ENCODE measurements at regions not wholly inside any gene's neighbourhood (a gene's known extent, or its start where the extent isn't known, plus 50 kb on each side); places are given as distances from the start of the nearest gene placed in this dataset.

- H3K4me3 ChIP-seq: no peak overlapping the region
- H3K4me1 ChIP-seq: no peaks in the 10 kb centered on the region
- H3K36me3 ChIP-seq: no peaks in the 10 kb centered on the region
- H3K27ac ChIP-seq: no peak overlapping the region
- no peak for DNase-seq
- H3K9me3 ChIP-seq: no peaks in the 10 kb centered on the region
- H3K27me3 ChIP-seq: no peaks in the 10 kb centered on the region
- intact Hi-C loops (cut with DNase I): no loop called here
- no peak overlapping the region for H3K9ac ChIP-seq (ENCODE audit: low read depth in 2 of 2, low read length in 2 of 2)
- TF ChIP-seq CTCF (IDR thresholded peaks at IDR 0.05): no peak
These were observed 371.2 kb upstream of the ROBO2 start for GRCh38 chr3:76668653-76669052.

GRCh38 chr3:76669322-76669721 is 370.6 kb upstream of the ROBO2 start:
- Histone ChIP-seq H3K9me3 (no peaks in the 10 kb centered on the region), H3K36me3 (no peaks in the 10 kb centered on the region), H3K27ac (no peak overlapping the region), H3K4me1 (no peaks in the 10 kb centered on the region), H3K27me3 (no peaks in the 10 kb centered on the region), H3K4me3 (no peak overlapping the region), H3K9ac (ENCODE audit: low read depth in 2 of 2, low read length in 2 of 2) (no peak overlapping the region)
- TF ChIP-seq CTCF (IDR thresholded peaks at IDR 0.05): no peak
- DNase-seq: peak; percentile 26
- intact Hi-C loops (cut with DNase I): no loop called here

DNA sequence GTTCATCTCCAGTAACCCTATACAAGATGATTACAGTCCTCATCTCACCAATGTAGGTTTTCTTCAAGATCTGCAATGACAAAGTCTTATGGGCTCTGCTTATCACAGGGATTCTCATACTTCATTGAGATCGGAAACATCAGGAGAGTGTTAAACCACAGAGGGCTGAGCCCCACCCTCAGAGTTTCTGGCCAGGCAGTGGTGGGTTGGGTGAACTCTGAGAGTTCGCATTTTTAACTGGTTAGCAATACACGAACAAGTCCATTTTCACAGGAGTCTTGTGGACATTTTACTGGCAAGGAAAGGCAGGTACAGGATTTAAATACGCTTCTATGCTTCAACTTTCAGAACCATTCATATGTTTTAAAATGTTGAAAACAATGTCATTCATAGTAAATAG is 366.7 kb upstream of the ROBO2 start:
- Histone ChIP-seq H3K4me1 (no peaks in the 10 kb centered on the region), H3K9me3 (no peaks in the 10 kb centered on the region), H3K4me3 (no peak overlapping the region), H3K36me3 (no peaks in the 10 kb centered on the region), H3K27ac (no peak overlapping the region), H3K27me3 (no peaks in the 10 kb centered on the region), H3K9ac (ENCODE audit: low read depth in 2 of 2, low read length in 2 of 2) (no peak overlapping the region)
- no peak for TF ChIP-seq CTCF (IDR thresholded peaks at IDR 0.05)
- intact Hi-C loops (cut with DNase I): no loop called here
- no peak for DNase-seq

DNA sequence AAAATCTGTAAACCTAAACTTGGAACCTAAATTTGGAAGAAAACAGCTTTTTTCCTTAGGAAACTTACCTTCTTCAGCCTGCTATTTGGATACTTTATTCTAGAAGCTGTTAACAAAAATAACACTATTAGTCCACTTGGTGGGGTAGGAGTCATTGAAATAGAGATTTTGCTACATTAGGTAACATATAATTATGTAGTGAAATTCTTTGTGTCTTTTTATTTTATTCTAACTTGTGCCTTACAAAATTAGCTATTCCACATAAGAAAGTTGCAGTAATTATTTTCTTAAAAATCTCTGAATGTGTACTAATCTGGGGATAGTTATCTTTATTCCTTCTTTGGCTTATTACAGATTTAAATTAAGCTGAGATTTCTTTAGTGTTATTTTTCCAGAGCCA is 360.4 kb upstream of the ROBO2 start:
- H3K4me3 ChIP-seq: no peak overlapping the region
- no peaks in the 10 kb centered on the region for H3K4me1 ChIP-seq
- no peak overlapping the region for H3K9ac ChIP-seq (ENCODE audit: low read depth in 2 of 2, low read length in 2 of 2)
- H3K27me3 ChIP-seq: no peaks in the 10 kb centered on the region
- no peak for TF ChIP-seq CTCF (IDR thresholded peaks at IDR 0.05)
- intact Hi-C loops (cut with DNase I): no loop called here
- H3K9me3 ChIP-seq: no peaks in the 10 kb centered on the region
- H3K27ac ChIP-seq: no peak overlapping the region
- no peak for DNase-seq
- H3K36me3 ChIP-seq: no peaks in the 10 kb centered on the region

- DNase-seq: no peak
- H3K4me3 ChIP-seq: no peak overlapping the region
- no peak overlapping the region for H3K27ac ChIP-seq
- no peak overlapping the region for H3K9ac ChIP-seq (ENCODE audit: low read depth in 2 of 2, low read length in 2 of 2)
- no peaks in the 10 kb centered on the region for H3K4me1 ChIP-seq
- H3K9me3 ChIP-seq: no peaks in the 10 kb centered on the region
- intact Hi-C loops (cut with DNase I): no loop called here
- no peak for TF ChIP-seq CTCF (IDR thresholded peaks at IDR 0.05)
- H3K36me3 ChIP-seq: no peaks in the 10 kb centered on the region
- no peaks in the 10 kb centered on the region for H3K27me3 ChIP-seq
These were observed 356.6 kb upstream of the ROBO2 start for GRCh38 chr3:76683256-76683655.

GRCh38 chr3:76684946-76685345 is 355.0 kb upstream of the ROBO2 start:
- Histone ChIP-seq H3K4me3 (no peak overlapping the region), H3K9me3 (no peaks in the 10 kb centered on the region), H3K36me3 (no peaks in the 10 kb centered on the region), H3K27me3 (no peaks in the 10 kb centered on the region), H3K4me1 (no peaks in the 10 kb centered on the region), H3K27ac (no peak overlapping the region), H3K9ac (ENCODE audit: low read depth in 2 of 2, low read length in 2 of 2) (no peak overlapping the region)
- no peak for DNase-seq
- intact Hi-C loops (cut with DNase I): no loop called here
- TF ChIP-seq CTCF (IDR thresholded peaks at IDR 0.05): no peak

All from colonic mucosa (tissue), 4 donors.